MM.1S (cell line): ENCODE measurements at regions not wholly inside any gene's neighbourhood (a gene's known extent, or its start where the extent isn't known, plus 50 kb on each side); places are given as distances from the start of the nearest gene placed in this dataset.

Experiments used
- DNase-seq: peaks from one replicate; pipeline ENCODE4 v3.0.0-alpha.2; 2015
- H2AFZ ChIP-seq: fragments of 300-600 bp; sonication (generic); 2 replicates; pipeline ENCODE4 v1.6.0; 2016; ENCODE audit warnings: antibody characterized with exemption, low read length
- H3F3A ChIP-seq: fragments of 300-600 bp; sonication (generic); 2 replicates; pipeline ENCODE4 v1.6.1; 2016; ENCODE audit warnings: mild to moderate bottlenecking, antibody characterized with exemption, low read length, moderate library complexity, mixed read lengths; ENCODE audit not compliant: insufficient read depth
- H3K27ac ChIP-seq: fragments of 300-600 bp; sonication (generic); 2 replicates; pipeline ENCODE4 v1.5.1; 2016; ENCODE audit warnings: mild to moderate bottlenecking, low read length
- H3K27me3 ChIP-seq: fragments of 300-600 bp; sonication (generic); replicated peaks from 2 replicates; pipeline ENCODE4 v1.6.0; 2016; ENCODE audit warnings: low read length; ENCODE audit not compliant: insufficient read depth
- H3K36me3 ChIP-seq: fragments of 300-600 bp; sonication (generic); replicated peaks from 2 replicates; pipeline ENCODE4 v1.6.1; 2016; ENCODE audit warnings: mild to moderate bottlenecking, low read length, mixed read lengths; ENCODE audit not compliant: insufficient read depth
- H3K4me1 ChIP-seq: fragments of 300-600 bp; sonication (generic); 2 replicates; pipeline ENCODE4 v1.6.1; 2016; ENCODE audit warnings: low read length, mixed read lengths
- H3K4me2 ChIP-seq: fragments of 300-600 bp; sonication (generic); 2 replicates; pipeline ENCODE4 v1.6.0; 2016; ENCODE audit warnings: low read depth, low read length
- H3K4me3 ChIP-seq: fragments of 300-600 bp; sonication (generic); 2 replicates; pipeline ENCODE4 v1.5.1; 2016; ENCODE audit warnings: low read length, mixed read lengths
- H3K79me2 ChIP-seq: fragments of 300-600 bp; sonication (generic); 2 replicates; pipeline ENCODE4 v1.6.1; 2016; ENCODE audit warnings: mixed run types, low read length, mixed read lengths
- H3K9ac ChIP-seq: fragments of 300-600 bp; sonication (generic); 2 replicates; pipeline ENCODE4 v1.6.1; 2016; ENCODE audit warnings: low read length, mixed read lengths
- H3K9me2 ChIP-seq: fragments of 300-600 bp; sonication (generic); replicated peaks from 2 replicates; pipeline ENCODE4 v1.6.1; 2016; ENCODE audit warnings: mild to moderate bottlenecking, low read length, mixed read lengths; ENCODE audit not compliant: insufficient read depth
- H3K9me3 ChIP-seq: fragments of 300-600 bp; sonication (generic); replicated peaks from 2 replicates; pipeline ENCODE4 v1.6.1; 2016; ENCODE audit warnings: mild to moderate bottlenecking, low read length, mixed read lengths; ENCODE audit not compliant: insufficient read depth
- H4K20me1 ChIP-seq: fragments of 300-600 bp; sonication (generic); 2 replicates; pipeline ENCODE4 v1.6.1; 2016; ENCODE audit warnings: mild to moderate bottlenecking, low read length, moderate library complexity, mixed read lengths; ENCODE audit not compliant: insufficient read depth
- EZH2 ChIP-seq: fragments of 300-600 bp; sonication (generic); optimal IDR thresholded peaks from 2 replicates; pipeline ENCODE3; 2017; ENCODE audit warnings: low read depth, mild to moderate bottlenecking, antibody characterized with exemption, low read length, mixed read lengths
- EZH2phosphoT487 ChIP-seq: fragments of 300-600 bp; sonication (generic); IDR thresholded peaks from 2 replicates; pipeline ENCODE4 v1.6.1; 2018; ENCODE audit warnings: antibody characterized with exemption, low read length
- TF ChIP-seq, protein P1 (sequence below): fragments of 300-600 bp; sonication (generic); IDR thresholded peaks from 2 replicates; pipeline ENCODE4 v1.5.1; 2016; ENCODE audit warnings: antibody characterized with exemption, low read length, mixed read lengths

DNA sequence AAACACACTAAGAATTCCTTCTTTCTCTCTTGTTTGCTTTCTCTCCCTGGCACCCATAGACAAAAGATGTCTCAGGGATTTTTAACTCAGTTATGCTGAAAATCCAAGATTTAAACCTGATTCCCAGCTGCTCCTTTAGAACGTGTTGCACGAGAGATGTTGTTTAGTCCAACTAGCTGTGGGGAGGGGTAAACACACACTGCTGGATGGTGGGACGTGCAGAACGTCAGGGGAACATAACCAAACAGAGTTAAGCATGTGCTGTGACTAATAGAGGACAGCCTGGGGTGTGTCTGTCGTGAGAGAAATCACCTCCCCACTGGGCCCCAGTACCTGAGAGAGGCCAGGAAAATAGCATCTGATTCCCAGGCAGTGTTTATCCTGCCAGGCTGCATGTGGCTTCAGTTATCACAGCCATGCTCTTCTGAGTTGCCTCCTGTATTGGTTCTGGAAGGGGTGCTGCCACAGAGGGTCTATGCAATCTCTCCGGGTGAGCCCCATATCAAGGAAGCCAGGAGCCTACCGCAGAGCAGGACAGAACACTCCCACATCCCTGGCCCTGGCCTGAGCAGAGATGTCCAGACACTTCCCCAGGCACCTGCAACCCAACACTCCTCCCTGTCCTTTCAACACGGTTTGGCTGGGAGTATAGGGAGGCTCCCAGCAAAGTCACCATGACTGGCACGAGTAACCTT is 112.7 kb upstream of the EGLN3 start:
- H3K9me2 ChIP-seq: no peaks in the 10 kb centered on the region
- no peak overlapping the region for H3K9ac ChIP-seq
- no peak overlapping the region for H3K4me3 ChIP-seq
- H3K4me1 ChIP-seq: no peaks in the 10 kb centered on the region
- no peak overlapping the region for H3K27ac ChIP-seq
- H3K36me3 ChIP-seq: no peaks in the 10 kb centered on the region
- no peak for DNase-seq
- H3K27me3 ChIP-seq: no peaks in the 10 kb centered on the region
- no peaks in the 10 kb centered on the region for H3K9me3 ChIP-seq
- TF ChIP-seq, protein P1, sequence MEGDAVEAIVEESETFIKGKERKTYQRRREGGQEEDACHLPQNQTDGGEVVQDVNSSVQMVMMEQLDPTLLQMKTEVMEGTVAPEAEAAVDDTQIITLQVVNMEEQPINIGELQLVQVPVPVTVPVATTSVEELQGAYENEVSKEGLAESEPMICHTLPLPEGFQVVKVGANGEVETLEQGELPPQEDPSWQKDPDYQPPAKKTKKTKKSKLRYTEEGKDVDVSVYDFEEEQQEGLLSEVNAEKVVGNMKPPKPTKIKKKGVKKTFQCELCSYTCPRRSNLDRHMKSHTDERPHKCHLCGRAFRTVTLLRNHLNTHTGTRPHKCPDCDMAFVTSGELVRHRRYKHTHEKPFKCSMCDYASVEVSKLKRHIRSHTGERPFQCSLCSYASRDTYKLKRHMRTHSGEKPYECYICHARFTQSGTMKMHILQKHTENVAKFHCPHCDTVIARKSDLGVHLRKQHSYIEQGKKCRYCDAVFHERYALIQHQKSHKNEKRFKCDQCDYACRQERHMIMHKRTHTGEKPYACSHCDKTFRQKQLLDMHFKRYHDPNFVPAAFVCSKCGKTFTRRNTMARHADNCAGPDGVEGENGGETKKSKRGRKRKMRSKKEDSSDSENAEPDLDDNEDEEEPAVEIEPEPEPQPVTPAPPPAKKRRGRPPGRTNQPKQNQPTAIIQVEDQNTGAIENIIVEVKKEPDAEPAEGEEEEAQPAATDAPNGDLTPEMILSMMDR: no peak
- no peak for TF ChIP-seq EZH2phosphoT487
- TF ChIP-seq EZH2: no peak
- no peak overlapping the region for H3K4me2 ChIP-seq
- no peaks in the 10 kb centered on the region for H3F3A ChIP-seq
- H2AFZ ChIP-seq: no peak overlapping the region
- H4K20me1 ChIP-seq: no peaks in the 10 kb centered on the region
- no peaks in the 10 kb centered on the region for H3K79me2 ChIP-seq

DNA sequence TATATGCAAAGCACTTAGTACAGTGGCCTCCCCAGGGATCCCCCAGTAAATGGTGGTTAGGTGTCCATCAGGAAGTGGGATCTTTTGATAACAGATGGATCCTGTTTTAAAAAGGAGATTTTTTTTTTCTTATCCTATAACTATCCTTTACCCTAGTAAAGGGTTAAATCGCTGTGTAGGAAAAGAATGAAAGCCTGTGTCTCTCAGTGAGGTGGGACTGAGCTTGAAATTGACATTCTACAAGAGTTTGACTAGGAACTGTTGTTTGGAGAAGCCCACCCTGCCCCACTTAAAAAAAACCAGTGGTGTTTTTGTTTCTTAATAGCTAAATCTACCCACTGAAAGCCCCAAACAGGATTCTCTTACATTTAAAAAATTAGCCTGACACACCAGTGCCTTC is 112.2 kb upstream of the EGLN3 start:
- no peaks in the 10 kb centered on the region for H3K79me2 ChIP-seq
- H3K9ac ChIP-seq: no peak overlapping the region
- H3K9me2 ChIP-seq: no peaks in the 10 kb centered on the region
- H2AFZ ChIP-seq: no peak overlapping the region
- H3K4me3 ChIP-seq: no peak overlapping the region
- no peaks in the 10 kb centered on the region for H3F3A ChIP-seq
- DNase-seq: no peak
- H3K27ac ChIP-seq: no peak overlapping the region
- H4K20me1 ChIP-seq: no peaks in the 10 kb centered on the region
- no peaks in the 10 kb centered on the region for H3K9me3 ChIP-seq
- H3K27me3 ChIP-seq: no peaks in the 10 kb centered on the region
- H3K36me3 ChIP-seq: no peaks in the 10 kb centered on the region
- H3K4me2 ChIP-seq: no peak overlapping the region
- no peaks in the 10 kb centered on the region for H3K4me1 ChIP-seq
- TF ChIP-seq, protein P1: no peak
- no peak for TF ChIP-seq EZH2
- TF ChIP-seq EZH2phosphoT487: no peak

DNA sequence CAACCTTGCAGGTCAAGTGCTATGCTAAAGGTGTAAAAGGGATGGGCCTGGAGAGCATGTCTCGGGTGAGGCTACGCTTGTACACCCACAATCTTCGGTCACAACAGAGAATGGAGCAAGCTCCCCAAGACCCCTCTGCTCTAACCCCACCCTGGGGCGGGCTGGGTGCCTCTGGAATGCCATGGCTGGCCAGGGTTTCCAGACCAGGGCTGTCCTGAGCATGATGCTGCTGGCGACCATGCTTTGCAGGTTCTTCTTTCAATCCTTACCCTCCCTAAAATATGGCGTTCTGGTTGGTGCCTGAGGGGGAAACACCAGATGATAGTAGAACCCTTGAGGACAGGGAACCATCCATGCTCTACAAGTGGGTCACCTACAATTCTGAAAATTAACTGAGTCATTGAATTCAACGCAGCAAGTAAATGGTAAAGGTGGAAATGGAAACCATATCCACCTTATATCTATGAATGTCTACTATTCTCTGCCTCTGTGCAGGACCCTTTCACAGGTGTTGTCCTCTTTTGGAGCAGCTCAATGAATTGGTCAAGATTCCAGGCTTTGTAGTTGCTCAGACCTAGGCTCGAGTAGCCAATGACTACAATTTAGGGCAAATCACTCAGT is 111.6 kb upstream of the EGLN3 start:
- no peak overlapping the region for H3K27ac ChIP-seq
- H3K36me3 ChIP-seq: no peaks in the 10 kb centered on the region
- H3K79me2 ChIP-seq: no peaks in the 10 kb centered on the region
- H3K4me3 ChIP-seq: no peak overlapping the region
- no peaks in the 10 kb centered on the region for H3K4me1 ChIP-seq
- H3K9me2 ChIP-seq: no peaks in the 10 kb centered on the region
- no peaks in the 10 kb centered on the region for H3K9me3 ChIP-seq
- no peaks in the 10 kb centered on the region for H3K27me3 ChIP-seq
- H3F3A ChIP-seq: no peaks in the 10 kb centered on the region
- no peak overlapping the region for H2AFZ ChIP-seq
- no peak overlapping the region for H3K4me2 ChIP-seq
- DNase-seq: no peak
- no peak overlapping the region for H3K9ac ChIP-seq
- TF ChIP-seq EZH2phosphoT487 (no peak), EZH2 (no peak)
- TF ChIP-seq, protein P1: no peak
- H4K20me1 ChIP-seq: no peaks in the 10 kb centered on the region
